LNCaP clone FGC (cell line): ENCODE measurements at regions not wholly inside any gene's neighbourhood (a gene's known extent, or its start where the extent isn't known, plus 50 kb on each side); places are given as distances from the start of the nearest gene placed in this dataset.

Source experiments
- DNase-seq: peaks from one replicate; pipeline ENCODE4 v3.0.0-alpha.2; 2011; ENCODE audit warnings: low read depth
- H3K4me3 ChIP-seq: 2 replicates; pipeline ENCODE4 v1.5.1; 2011; ENCODE audit warnings: mild to moderate bottlenecking, low read depth, low read length, control low read depth
- TF ChIP-seq, protein P1 (sequence below): IDR thresholded peaks from 2 replicates; pipeline ENCODE4 v1.5.1; 2012; ENCODE audit warnings: mild to moderate bottlenecking; ENCODE audit not compliant: control insufficient read depth, insufficient read depth; ENCODE audit errors: extremely low read depth

DNA sequence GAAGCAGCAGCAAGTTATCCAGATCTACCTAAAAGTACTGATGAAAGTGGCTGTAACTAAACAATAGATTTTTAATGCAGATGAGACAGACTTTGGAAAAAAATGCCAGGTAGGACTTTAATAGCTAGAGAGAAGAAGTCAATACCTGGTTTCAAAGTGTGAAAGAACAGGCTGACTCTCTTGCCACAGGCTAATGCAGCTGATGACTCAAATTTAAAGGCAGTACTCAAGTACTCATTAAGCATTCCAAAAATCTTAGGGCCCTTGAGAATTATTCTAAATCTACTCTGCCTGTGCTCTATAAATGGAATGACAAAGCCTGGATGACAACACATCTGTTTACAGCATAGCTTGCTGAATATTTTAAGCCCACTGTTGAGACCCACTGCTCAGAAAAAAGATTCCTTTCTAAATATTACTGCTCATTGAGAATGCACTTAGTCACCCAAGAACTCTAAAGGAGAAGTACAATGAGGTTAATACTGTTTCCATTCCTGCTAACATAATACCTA is 68.6 kb upstream of the SYT1 start:
- TF ChIP-seq, protein P1, sequence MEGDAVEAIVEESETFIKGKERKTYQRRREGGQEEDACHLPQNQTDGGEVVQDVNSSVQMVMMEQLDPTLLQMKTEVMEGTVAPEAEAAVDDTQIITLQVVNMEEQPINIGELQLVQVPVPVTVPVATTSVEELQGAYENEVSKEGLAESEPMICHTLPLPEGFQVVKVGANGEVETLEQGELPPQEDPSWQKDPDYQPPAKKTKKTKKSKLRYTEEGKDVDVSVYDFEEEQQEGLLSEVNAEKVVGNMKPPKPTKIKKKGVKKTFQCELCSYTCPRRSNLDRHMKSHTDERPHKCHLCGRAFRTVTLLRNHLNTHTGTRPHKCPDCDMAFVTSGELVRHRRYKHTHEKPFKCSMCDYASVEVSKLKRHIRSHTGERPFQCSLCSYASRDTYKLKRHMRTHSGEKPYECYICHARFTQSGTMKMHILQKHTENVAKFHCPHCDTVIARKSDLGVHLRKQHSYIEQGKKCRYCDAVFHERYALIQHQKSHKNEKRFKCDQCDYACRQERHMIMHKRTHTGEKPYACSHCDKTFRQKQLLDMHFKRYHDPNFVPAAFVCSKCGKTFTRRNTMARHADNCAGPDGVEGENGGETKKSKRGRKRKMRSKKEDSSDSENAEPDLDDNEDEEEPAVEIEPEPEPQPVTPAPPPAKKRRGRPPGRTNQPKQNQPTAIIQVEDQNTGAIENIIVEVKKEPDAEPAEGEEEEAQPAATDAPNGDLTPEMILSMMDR: no peak
- H3K4me3 ChIP-seq: no peak overlapping the region
- no peak for DNase-seq

GRCh38 chr12:78797196-78797931 is 67.2 kb upstream of the SYT1 start:
- no peak overlapping the region for H3K4me3 ChIP-seq
- TF ChIP-seq, protein P1: no peak
- no peak for DNase-seq

GRCh38 chr12:78799649-78800048 is 64.9 kb upstream of the SYT1 start:
- DNase-seq: peak; percentile 74
- TF ChIP-seq, protein P1: no peak
- H3K4me3 ChIP-seq: no peak overlapping the region

DNA sequence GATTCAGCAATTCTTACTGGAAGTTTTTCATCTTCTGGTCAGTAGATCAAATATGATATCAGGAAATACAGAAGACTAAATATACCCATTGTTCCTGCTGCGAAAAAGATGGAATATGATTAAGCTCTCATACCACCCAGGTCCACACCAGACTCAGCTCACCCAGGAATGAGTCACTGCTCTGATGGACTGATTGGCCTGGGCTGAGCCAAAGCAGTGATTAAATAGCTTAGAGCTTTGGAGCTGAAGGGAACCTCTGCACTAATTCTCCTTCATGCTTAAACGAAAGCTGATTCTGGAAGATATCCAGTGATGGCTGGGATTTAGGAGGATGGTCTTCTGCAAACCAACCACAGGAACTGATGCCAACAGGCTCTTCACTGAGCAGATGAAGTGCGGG is 62.0 kb upstream of the SYT1 start:
- no peak for DNase-seq
- TF ChIP-seq, protein P1: no peak

DNA sequence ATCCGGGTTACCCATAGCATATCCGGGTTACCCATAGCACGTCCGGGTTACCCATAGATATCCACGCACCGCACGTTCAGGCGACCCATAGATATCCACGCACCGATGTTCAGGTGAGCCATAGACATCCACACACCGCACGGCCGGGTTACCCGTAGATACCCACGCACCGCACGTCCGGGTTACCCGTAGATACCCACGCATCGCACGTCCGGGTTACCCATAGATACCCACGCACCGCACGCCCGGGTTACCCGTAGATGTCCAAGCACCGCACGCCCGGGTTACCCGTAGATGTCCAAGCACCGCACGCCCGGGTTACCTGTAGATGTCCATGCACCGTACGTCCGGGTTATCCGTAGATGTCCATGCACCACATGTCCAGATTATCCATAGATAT is 60.3 kb upstream of the SYT1 start:
- DNase-seq: no peak
- H3K4me3 ChIP-seq: no peak overlapping the region
- TF ChIP-seq, protein P1: no peak

More for the DNA sequence above, 62.0 kb upstream of the SYT1 start:
- no peak overlapping the region for H3K4me3 ChIP-seq
